ENCODE measurements at regions not wholly inside any gene's neighbourhood (a gene's known extent, or its start where the extent isn't known, plus 50 kb on each side); places are given as distances from the start of the nearest gene placed in this dataset.
"Not testable (repeated sequence)": the region's sequence is repeated elsewhere in the genome, so short reads cannot be mapped to it uniquely, and the experiment has no call there.

- DNase-seq (ENCODE audit: low read depth, low spot score) = no peak
Observed at GRCh38 chr4:167934216-167934615, 158.1 kb upstream of the ANXA10 start.

GRCh38 chr4:167939863-167940616 lies 152.3 kb upstream of the ANXA10 start:
- DNase-seq (ENCODE audit: low read depth, low spot score) = no peak

DNA sequence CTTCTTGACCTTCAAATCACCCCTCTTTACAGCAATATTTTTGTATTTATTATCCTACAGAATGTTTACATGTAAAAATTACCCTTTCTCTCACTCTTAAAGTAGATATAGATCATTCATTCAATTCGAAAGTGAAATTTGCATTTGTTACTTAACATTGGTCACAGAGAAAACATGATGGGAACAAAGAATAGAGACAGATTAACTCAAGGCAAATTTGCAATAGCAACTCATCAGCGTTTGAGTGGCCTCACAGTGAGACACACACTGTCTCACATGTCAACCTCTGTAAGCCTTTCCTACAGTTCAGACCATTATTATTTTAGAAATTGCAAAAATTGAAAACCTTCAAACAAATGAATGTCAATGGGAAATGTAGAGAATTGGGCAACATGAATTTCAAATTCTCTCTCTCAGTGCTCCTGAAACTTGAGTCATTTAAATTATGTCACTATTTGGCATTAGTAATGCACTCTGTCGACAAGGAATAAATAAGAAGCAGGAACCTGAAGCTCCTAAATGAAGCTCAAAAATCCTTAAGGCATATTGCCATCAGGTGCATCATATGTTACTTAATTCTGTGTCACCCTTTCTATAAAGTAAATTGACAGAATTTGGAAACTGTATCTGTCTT lies 148.3 kb upstream of the ANXA10 start:
- DNase-seq (ENCODE audit: low read depth, low spot score) = no peak

DNA sequence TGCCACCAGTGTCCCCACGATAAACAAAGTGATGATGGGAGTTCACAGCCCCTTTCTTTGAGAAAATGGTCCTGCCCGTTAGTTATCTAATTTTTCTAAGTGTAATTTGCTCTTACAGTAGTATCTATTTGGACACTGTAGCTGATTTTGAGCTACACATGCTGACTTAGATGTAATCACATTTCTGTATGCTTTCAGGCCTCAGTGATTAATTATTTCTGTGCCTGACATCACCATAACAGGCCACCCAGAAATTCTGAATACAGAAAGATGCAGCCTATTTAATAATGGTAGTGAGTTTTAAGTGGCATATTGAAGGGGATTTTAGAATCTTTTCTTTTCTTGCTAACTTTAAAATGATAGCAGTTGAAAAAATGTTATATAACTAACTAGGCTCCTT lies 147.6 kb upstream of the ANXA10 start:
- no peak for DNase-seq (ENCODE audit: low read depth, low spot score)

DNA sequence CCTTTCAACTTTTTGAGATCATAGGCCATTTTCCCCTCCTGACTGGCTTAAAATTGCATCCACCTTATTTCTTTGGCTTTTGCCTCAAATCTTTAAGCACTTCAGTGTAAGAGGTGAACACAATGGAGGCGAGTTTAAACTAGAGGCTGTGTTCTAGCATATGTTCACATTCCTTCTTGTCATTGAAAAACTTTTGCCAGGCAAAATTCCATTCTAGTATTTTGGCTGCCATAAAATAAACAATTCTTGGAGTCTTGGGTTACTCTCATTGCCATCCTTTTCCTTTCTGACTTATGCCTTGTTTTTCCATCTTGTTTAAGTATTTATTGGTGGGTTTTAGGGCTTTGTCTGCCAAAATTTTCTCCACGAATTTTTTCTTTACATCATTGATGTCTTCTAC lies 137.3 kb upstream of the ANXA10 start:
- DNase-seq (ENCODE audit: low read depth, low spot score) = no peak

DNA sequence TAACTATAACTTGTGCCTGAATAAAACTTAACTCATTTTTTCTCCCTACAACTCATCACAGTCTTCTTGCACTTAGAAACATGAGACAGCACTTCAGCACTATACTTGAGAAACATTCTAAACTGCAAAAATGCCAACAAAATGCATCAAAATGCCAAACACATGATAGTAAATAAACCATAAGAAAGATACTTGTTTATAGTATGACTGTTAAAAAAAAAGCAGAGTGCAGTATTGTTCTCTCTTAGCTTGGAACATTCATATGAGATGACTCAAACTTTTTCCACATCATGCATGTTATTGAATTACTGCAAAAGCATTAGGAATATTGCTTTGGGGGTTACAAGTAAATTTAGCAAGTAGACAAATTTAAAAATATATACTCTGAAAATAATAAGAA lies 135.7 kb upstream of the ANXA10 start:
- DNase-seq (ENCODE audit: low read depth, low spot score) = no peak

DNA sequence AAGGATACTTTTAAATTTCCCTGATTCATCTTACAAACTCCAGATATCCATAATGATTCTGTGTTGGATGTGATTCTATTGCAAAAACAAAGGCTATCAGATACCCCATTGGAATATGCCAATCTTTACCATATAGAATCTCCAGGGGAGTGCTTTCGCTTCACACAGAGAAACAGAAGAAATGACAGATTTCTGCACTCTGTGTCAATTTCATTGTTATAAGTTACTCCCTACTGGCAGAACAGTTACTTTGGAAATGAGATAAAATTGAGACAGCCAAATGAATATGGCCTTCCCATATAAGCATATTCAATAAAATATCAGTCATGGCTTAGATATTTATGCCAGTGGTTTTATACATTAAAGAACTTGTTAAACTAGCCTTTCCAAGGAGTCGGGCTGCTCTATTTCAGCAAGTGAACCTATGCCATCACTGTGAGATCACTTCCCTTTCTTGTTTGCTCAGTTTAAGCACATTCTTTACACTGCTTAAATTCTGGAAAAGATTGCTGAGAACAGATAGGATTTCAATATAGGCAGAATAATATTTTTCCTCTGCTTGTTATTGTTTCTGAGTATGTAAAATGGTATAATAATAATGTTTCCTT lies 127.5 kb upstream of the ANXA10 start:
- DNase-seq (ENCODE audit: low read depth, low spot score) = no peak

DNA sequence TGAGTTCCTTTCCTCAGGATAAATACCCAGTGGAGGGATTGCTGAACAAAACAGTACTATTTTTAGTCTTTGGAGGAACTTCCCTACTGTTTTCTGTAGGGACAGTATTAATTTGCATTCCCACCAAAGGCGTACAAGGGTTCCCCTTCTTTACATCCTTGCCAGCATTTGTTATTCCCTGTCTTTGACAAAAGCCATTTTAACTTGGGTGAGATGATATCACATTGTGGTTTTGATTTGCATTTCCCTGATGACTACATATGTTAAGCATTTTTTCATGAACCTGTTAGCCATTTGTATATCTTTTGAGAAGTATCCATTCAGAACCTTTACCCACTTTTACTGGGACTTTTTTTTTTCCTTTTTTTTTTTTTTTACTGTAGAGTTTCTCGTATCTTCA lies 126.2 kb upstream of the ANXA10 start:
- no peak for DNase-seq (ENCODE audit: low read depth, low spot score)

GRCh38 chr4:167973513-167973912 lies 118.8 kb upstream of the ANXA10 start:
- DNase-seq (ENCODE audit: low read depth, low spot score) = no peak

- no peak for DNase-seq (ENCODE audit: low read depth, low spot score)
Observed at GRCh38 chr4:167985565-167985964, 106.8 kb upstream of the ANXA10 start.

GRCh38 chr4:167986044-167986443 lies 106.3 kb upstream of the ANXA10 start:
- DNase-seq (ENCODE audit: low read depth, low spot score) = no peak

DNA sequence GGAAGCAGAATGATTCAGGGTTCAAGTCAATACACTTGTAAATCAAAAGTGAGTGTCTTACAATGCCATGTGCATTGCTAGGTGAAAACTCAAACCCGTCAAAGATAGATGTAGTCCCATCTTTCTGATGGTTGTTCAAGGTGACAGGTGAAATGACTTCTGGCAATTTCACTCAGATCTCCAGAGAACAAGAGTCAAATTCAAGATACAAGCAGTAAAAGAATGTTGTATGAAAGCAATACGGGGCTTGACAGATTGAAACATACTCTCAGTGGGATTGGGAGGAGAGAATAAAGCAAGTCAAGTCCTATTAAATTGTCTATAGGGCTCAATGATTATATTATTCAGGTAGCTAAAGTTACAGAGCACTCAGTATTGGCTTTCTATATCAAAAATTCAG lies 105.1 kb upstream of the ANXA10 start:
- no peak for DNase-seq (ENCODE audit: low read depth, low spot score)

GRCh38 chr4:167989815-167990214 lies 102.5 kb upstream of the ANXA10 start:
- DNase-seq (ENCODE audit: low read depth, low spot score) = no peak

DNA sequence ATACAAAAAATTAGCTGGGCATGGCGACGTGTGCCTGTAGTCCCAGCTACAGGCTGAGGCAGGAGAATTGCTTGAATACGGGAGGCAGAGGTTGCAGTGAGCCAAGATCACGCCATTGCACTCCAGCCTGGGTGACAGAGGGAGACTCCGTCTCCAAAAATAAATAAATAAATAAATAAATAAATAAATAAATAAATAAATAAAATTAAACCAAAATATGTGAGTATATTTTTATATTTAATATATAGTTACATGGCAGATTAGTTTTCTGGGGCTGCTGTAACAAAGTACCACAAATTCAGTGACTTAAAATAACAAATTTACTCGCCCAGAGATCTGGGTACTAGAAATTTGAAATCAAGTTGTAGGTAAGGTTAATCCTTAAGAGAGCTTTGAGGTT lies 84.2 kb upstream of the ANXA10 start:
- not testable (repeated sequence) for DNase-seq (ENCODE audit: low read depth, low spot score)

- no peak for DNase-seq (ENCODE audit: low read depth, low spot score)
Observed at GRCh38 chr4:168019019-168019651, 73.2 kb upstream of the ANXA10 start.

DNA sequence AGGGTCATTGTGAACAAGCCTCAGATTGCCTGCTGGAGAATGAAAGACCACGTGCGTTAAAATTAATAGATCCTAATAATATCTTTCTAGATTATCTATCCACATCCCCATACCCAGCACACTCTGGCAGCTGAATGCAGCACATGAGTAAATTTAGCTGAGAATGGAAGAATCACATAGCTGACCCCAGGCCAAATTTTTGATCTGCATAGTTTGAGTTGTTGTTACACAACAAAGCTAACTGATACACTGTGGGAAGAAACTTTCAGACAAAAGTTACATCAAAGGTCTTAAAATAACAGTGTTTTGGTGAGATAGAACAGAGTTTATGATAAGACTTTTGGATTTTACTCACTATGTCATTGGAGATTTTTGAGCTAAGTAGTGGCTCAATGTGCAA lies 72.4 kb upstream of the ANXA10 start:
- DNase-seq (ENCODE audit: low read depth, low spot score) = no peak

DNA sequence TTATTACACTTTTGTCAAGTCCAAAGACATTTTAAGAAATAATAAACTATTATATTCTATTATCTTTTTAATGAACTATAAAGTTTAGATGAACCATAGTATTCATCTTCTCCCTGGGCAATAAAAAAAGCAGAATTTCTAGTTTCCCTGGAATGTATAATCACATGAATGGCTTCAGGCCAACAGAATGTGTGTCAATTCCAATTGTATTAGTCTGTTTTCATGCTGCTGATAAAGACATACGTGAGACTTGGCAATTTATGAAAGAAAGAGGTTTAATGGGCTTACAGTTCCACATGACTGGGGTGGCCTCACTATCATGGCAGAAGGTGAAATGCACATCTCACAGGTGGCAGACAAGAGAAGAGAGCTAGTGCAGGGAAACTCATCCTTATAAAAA lies 70.7 kb upstream of the ANXA10 start:
- DNase-seq (ENCODE audit: low read depth, low spot score) = no peak

DNA sequence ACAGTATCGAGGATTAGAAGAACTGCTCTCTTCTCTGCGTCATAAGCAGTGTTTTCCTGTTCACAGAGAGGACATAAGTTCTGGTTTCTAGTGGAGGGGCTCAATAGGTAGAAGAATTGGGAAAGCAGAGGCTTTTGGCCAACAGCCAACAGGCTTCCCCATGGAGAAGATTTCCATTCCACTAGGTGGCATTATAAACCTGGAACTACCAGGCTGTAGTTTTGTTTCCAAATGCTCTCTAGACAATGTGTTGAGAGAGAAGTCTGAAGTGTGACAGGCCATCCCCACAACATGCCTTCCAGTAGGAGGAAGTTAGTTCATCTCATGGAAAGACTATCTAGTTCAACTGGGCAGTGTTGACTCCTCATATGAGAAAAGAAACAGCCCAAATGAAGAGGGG lies 63.8 kb upstream of the ANXA10 start:
- DNase-seq (ENCODE audit: low read depth, low spot score) = no peak

- no peak for DNase-seq (ENCODE audit: low read depth, low spot score)
Observed at GRCh38 chr4:168028970-168029597, 63.3 kb upstream of the ANXA10 start.

GRCh38 chr4:168037676-168038075 lies 54.7 kb upstream of the ANXA10 start:
- DNase-seq (ENCODE audit: low read depth, low spot score) = no peak

- no peak for DNase-seq (ENCODE audit: low read depth, low spot score)
Observed at GRCh38 chr4:168039593-168039992, 52.7 kb upstream of the ANXA10 start.

Measured in iPS DF 19.7 (cell line).